ENCODE measurements at regions not wholly inside any gene's neighbourhood (a gene's known extent, or its start where the extent isn't known, plus 50 kb on each side); places are given as distances from the start of the nearest gene placed in this dataset.

- TF ChIP-seq CTCF (IDR thresholded peaks at IDR 0.05; ENCODE audit: low read depth, low read length): no peak
- no peak for TF ChIP-seq POLR2A (IDR thresholded peaks at IDR 0.05; ENCODE audit: extremely low read depth, insufficient read length)
- no peak for TF ChIP-seq MAX (IDR thresholded peaks at IDR 0.05; ENCODE audit: low read depth, low read length)
Measured at GRCh38 chr2:157932480-157933159, 56.5 kb upstream of the ACVR1 start.

Measured in NB4 (cell line).